CD14-positive monocyte (primary cell): ENCODE measurements at regions not wholly inside any gene's neighbourhood (a gene's known extent, or its start where the extent isn't known, plus 50 kb on each side); places are given as distances from the start of the nearest gene placed in this dataset.

Source experiments
- DNase-seq, 3 donors: peaks; one replicate each; pipeline ENCODE4 v3.0.0-alpha.2; 2011 to 2022
- H2AFZ ChIP-seq: 2 replicates; pipeline ENCODE4 v1.6.0; 2012; ENCODE audit warnings: mild to moderate bottlenecking, low read depth, low read length, inconsistent platforms; ENCODE audit not compliant: insufficient read depth, poor library complexity, severe bottlenecking
- H3K27ac ChIP-seq, 2 donors: 1 replicate in 1 of 2; 2 replicates in 1 of 2; pipeline ENCODE4 v1.5.1; 2012 to 2013; ENCODE audit warnings: low read length in 2 of 2, control low read depth in 1 of 2, inconsistent platforms in 1 of 2, low read depth in 1 of 2, mild to moderate bottlenecking in 1 of 2
- H3K27me3 ChIP-seq, 2 donors: one replicate each; pipeline versions ENCODE4 v1.6.0 to v1.6.1; 2011 to 2013; ENCODE audit warnings: low read length in 2 of 2; ENCODE audit not compliant: control insufficient read depth in 2 of 2, insufficient read depth in 2 of 2
- H3K36me3 ChIP-seq, 2 donors: replicated peaks in 1 of 2; 1 replicate in 1 of 2; 2 replicates in 1 of 2; pipeline versions ENCODE4 v1.5.1 to v1.6.1; 2012 to 2013; ENCODE audit warnings: low read length in 2 of 2, control low read depth in 1 of 2, inconsistent platforms in 1 of 2, mild to moderate bottlenecking in 1 of 2; ENCODE audit not compliant: insufficient read depth in 2 of 2, control insufficient read depth in 1 of 2
- H3K4me1 ChIP-seq, 2 donors: 1 replicate in 1 of 2; 2 replicates in 1 of 2; pipeline versions ENCODE4 v1.5.1 to v1.6.1; 2012 to 2013; ENCODE audit warnings: low read length in 2 of 2, control low read depth in 1 of 2, inconsistent platforms in 1 of 2, mild to moderate bottlenecking in 1 of 2, moderate library complexity in 1 of 2; ENCODE audit not compliant: insufficient read depth in 2 of 2, control insufficient read depth in 1 of 2
- H3K4me2 ChIP-seq: replicated peaks from 2 replicates; pipeline ENCODE3; 2012; ENCODE audit warnings: low read length, moderate library complexity, mild to moderate bottlenecking; ENCODE audit not compliant: poor library complexity, severe bottlenecking; ENCODE audit errors: extremely low read depth
- H3K4me3 ChIP-seq, 3 experiments: fragments of 200-600 bp in 1 of 3; sonication (generic) in 1 of 3; replicated peaks in 1 of 3; 1 replicate in 2 of 3; 2 replicates in 1 of 3; pipeline ENCODE4 v1.5.1; 2011 to 2013; ENCODE audit warnings: low read length in 3 of 3, mild to moderate bottlenecking in 3 of 3, control low read depth in 2 of 3, low read depth in 2 of 3, inconsistent platforms in 1 of 3, moderate library complexity in 1 of 3
- H3K79me2 ChIP-seq: 2 replicates; pipeline ENCODE4 v1.6.0; 2012; ENCODE audit warnings: mild to moderate bottlenecking, control low read depth, inconsistent platforms, low read length, moderate library complexity; ENCODE audit not compliant: insufficient read depth
- H3K9ac ChIP-seq: 2 replicates; pipeline ENCODE4 v1.6.0; 2017; ENCODE audit warnings: low read length, mild to moderate bottlenecking; ENCODE audit not compliant: insufficient read depth, poor library complexity, severe bottlenecking
- H3K9me3 ChIP-seq, 2 donors: replicated peaks in 1 of 2; 1 replicate in 1 of 2; 2 replicates in 1 of 2; pipeline versions ENCODE4 v1.5.1 to v1.6.1; 2012 to 2013; ENCODE audit warnings: low read length in 2 of 2, control low read depth in 1 of 2; ENCODE audit not compliant: control insufficient read depth in 1 of 2, insufficient read depth in 1 of 2
- H4K20me1 ChIP-seq: 2 replicates; pipeline ENCODE4 v1.6.0; 2012; ENCODE audit warnings: mild to moderate bottlenecking, low read length, control low read depth, moderate library complexity; ENCODE audit not compliant: insufficient read depth
- H3K27ac Mint-ChIP-seq, 7 donors: one replicate each; pipeline ENCODE4 v1.8.0; 2020; ENCODE audit warnings: mild to moderate bottlenecking in 7 of 7, mixed read lengths in 7 of 7, moderate library complexity in 6 of 7, inconsistent platforms in 2 of 7
- H3K27me3 Mint-ChIP-seq, 3 donors: one replicate each; pipeline ENCODE4 v1.8.0; 2021 to 2022; ENCODE audit warnings: low read depth in 3 of 3, mild to moderate bottlenecking in 3 of 3, mixed read lengths in 3 of 3, moderate library complexity in 3 of 3, inconsistent platforms in 1 of 3
- H3K36me3 Mint-ChIP-seq, 2 donors: one replicate each; pipeline ENCODE4 v1.8.0; 2020; ENCODE audit warnings: mixed read lengths in 2 of 2, inconsistent platforms in 1 of 2, mild to moderate bottlenecking in 1 of 2
- H3K4me1 Mint-ChIP-seq: one replicate; pipeline ENCODE4 v1.8.0; 2020; ENCODE audit warnings: mild to moderate bottlenecking, mixed read lengths
- H3K4me3 Mint-ChIP-seq, 2 donors: one replicate each; pipeline ENCODE4 v1.8.0; 2020; ENCODE audit warnings: mild to moderate bottlenecking in 2 of 2, mixed read lengths in 2 of 2, moderate library complexity in 1 of 2
- H3K9me3 Mint-ChIP-seq, 7 donors: one replicate each; pipeline ENCODE4 v1.8.0; 2020 to 2022; ENCODE audit warnings: mixed read lengths in 7 of 7, mild to moderate bottlenecking in 6 of 7, moderate library complexity in 6 of 7, inconsistent platforms in 2 of 7
- WGBS: methylation state at CpG from one replicate; pipeline ENCODE4 v1.1.5; 2013; ENCODE audit warnings: missing lambda C conversion rate; ENCODE audit not compliant: insufficient coverage; 5-methylcytosine and 5-hydroxymethylcytosine counted together
- intact Hi-C, 2 donors: fragments of 100-400 bp; cut with micrococcal nuclease; formaldehyde crosslinking; loops; one replicate each; pipeline versions ENCODE4 v1.15.0 to v1.15.1; 2023
- TF ChIP-seq, protein P1 (sequence below): fragments of 200-600 bp; IDR thresholded peaks from one replicate; pipeline ENCODE4 v1.8.0; 2022; ENCODE audit warnings: antibody characterized with exemption, mild to moderate bottlenecking

DNA sequence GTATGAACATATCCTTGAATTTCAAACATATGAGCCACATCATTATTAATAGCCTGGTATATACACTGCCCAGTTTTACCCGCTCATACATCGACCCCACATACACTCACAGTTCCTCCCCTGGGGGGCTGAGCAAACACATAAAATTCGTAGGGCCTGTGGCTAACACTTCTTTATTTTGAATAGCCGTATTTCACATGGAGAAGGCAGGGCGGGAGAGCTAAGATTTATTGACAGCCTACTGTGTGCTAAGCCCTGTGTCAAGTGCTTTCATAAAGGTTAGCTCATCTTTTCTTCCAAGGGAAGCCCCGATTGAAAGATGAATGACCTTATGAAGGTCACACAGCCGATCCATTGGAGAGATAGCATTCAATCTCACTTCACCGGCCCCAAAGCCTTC lies 134.4 kb downstream of the ENC1 start:
- no peaks in the 10 kb centered on the region for H3K36me3 Mint-ChIP-seq
- Histone ChIP-seq H3K4me1 (no peaks in the 10 kb centered on the region), H3K27ac (no peak overlapping the region), H3K4me2 (no peak overlapping the region), H2AFZ (no peak overlapping the region), H3K9me3 (no peaks in the 10 kb centered on the region), H3K36me3 (no peaks in the 10 kb centered on the region), H3K9ac (no peak overlapping the region), H4K20me1 (no peaks in the 10 kb centered on the region), H3K27me3 (no peaks in the 10 kb centered on the region), H3K4me3 (no peak overlapping the region), H3K79me2 (no peaks in the 10 kb centered on the region)
- intact Hi-C loops, result no loop called here
- H3K27me3 Mint-ChIP-seq, result no peaks in the 10 kb centered on the region
- TF ChIP-seq, protein P1, sequence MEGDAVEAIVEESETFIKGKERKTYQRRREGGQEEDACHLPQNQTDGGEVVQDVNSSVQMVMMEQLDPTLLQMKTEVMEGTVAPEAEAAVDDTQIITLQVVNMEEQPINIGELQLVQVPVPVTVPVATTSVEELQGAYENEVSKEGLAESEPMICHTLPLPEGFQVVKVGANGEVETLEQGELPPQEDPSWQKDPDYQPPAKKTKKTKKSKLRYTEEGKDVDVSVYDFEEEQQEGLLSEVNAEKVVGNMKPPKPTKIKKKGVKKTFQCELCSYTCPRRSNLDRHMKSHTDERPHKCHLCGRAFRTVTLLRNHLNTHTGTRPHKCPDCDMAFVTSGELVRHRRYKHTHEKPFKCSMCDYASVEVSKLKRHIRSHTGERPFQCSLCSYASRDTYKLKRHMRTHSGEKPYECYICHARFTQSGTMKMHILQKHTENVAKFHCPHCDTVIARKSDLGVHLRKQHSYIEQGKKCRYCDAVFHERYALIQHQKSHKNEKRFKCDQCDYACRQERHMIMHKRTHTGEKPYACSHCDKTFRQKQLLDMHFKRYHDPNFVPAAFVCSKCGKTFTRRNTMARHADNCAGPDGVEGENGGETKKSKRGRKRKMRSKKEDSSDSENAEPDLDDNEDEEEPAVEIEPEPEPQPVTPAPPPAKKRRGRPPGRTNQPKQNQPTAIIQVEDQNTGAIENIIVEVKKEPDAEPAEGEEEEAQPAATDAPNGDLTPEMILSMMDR, result no peak
- 91% methylated on average over 6 of the region's 8 CpGs for WGBS
- no peak overlapping the region for H3K27ac Mint-ChIP-seq
- H3K9me3 Mint-ChIP-seq, result peaks cover 0 to 4% (median 0%) of the 10 kb centered on the region in 7 donors
- no peaks in the 10 kb centered on the region for H3K4me1 Mint-ChIP-seq
- no peak overlapping the region for H3K4me3 Mint-ChIP-seq
- DNase-seq, result no peak

DNA sequence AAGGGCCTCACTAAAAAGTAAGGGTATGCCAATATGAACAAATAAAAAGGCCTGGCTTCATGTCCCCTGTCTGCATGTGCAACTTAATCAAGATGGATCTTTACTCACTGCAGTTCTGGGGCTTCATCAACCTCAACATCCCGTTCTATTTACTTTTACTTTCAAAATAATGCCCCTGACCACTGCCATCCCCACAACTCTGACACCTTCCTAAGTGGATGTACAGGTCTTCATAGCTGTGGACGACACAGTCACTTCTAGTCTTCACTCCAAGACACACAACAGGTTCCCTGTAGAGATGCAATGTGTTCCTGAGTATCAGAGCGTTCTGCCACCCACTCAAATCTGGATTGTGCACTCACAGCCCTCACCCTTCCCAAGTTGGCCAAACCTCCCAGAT lies 136.1 kb downstream of the ENC1 start:
- Histone ChIP-seq H3K4me1 (no peaks in the 10 kb centered on the region), H3K27ac (no peak overlapping the region), H3K4me3 (no peak overlapping the region), H3K4me2 (no peak overlapping the region), H3K9ac (no peak overlapping the region), H3K79me2 (no peaks in the 10 kb centered on the region), H4K20me1 (no peaks in the 10 kb centered on the region), H2AFZ (no peak overlapping the region), H3K9me3 (no peaks in the 10 kb centered on the region), H3K27me3 (no peaks in the 10 kb centered on the region), H3K36me3 (no peaks in the 10 kb centered on the region)
- Mint-ChIP-seq H3K27ac (no peak overlapping the region), H3K4me1 (no peaks in the 10 kb centered on the region), H3K4me3 (no peak overlapping the region), H3K27me3 (peaks cover 0 to 2% (median 0%) of the 10 kb centered on the region in 3 donors), H3K36me3 (no peaks in the 10 kb centered on the region), H3K9me3 (peaks cover 0 to 4% (median 0%) of the 10 kb centered on the region in 7 donors)
- TF ChIP-seq, protein P1, result no peak
- DNase-seq, result no peak
- 100% methylated on average over 2 of the region's 3 CpGs for WGBS
- intact Hi-C loops, result no loop called here
